ENCODE measurements at regions not wholly inside any gene's neighbourhood (a gene's known extent, or its start where the extent isn't known, plus 50 kb on each side); places are given as distances from the start of the nearest gene placed in this dataset.

GRCh38 chr15:62572797-62573196 lies 407.7 kb upstream of the C2CD4B start:
- TF ChIP-seq CTCF (conservative IDR thresholded peaks at IDR 0.05 in 1 of 2, IDR thresholded peaks at IDR 0.05 in 1 of 2; ENCODE audit: low read depth in 1 of 2, low read length in 2 of 2), result no peak
- TF ChIP-seq EZH2 (IDR thresholded peaks at IDR 0.05; ENCODE audit: low read length, missing control alignments), result no peak

Data from fibroblast of lung (primary cell).